Choroid plexus epithelial cell (primary cell): ENCODE measurements at regions not wholly inside any gene's neighbourhood (a gene's known extent, or its start where the extent isn't known, plus 50 kb on each side); places are given as distances from the start of the nearest gene placed in this dataset.

Experiments used
- DNase-seq: peaks from one replicate; pipeline ENCODE4 v3.0.0-alpha.2; 2010; ENCODE audit warnings: low read depth
- H3K4me3 ChIP-seq: 2 replicates; pipeline ENCODE4 v1.5.1; 2011; ENCODE audit warnings: low read depth, mild to moderate bottlenecking, control low read depth, low read length, moderate library complexity
- CTCF ChIP-seq: conservative IDR thresholded peaks from 2 replicates; pipeline ENCODE4 v1.5.1; 2011; ENCODE audit warnings: low read depth, mild to moderate bottlenecking, control low read depth, inconsistent platforms, low read length, moderate library complexity

- no peak for TF ChIP-seq CTCF
- DNase-seq: no peak
- H3K4me3 ChIP-seq: no peak overlapping the region
Measured at GRCh38 chr20:39277185-39277584, 315.0 kb downstream of the DHX35 start.

- no peak for TF ChIP-seq CTCF
- no peak for DNase-seq
- H3K4me3 ChIP-seq: no peak overlapping the region
Measured at GRCh38 chr20:39270837-39271604, 308.9 kb downstream of the DHX35 start.

- no peak for TF ChIP-seq CTCF
- H3K4me3 ChIP-seq: no peak overlapping the region
- no peak for DNase-seq
Measured at GRCh38 chr20:39269493-39270217, 307.5 kb downstream of the DHX35 start.

GRCh38 chr20:39268981-39269461 lies 306.9 kb downstream of the DHX35 start:
- peak; percentile 92 for TF ChIP-seq CTCF
- H3K4me3 ChIP-seq: no peak overlapping the region
- peak; percentile 52 for DNase-seq

GRCh38 chr20:39268491-39268951 lies 306.4 kb downstream of the DHX35 start:
- no peak for TF ChIP-seq CTCF
- DNase-seq: no peak
- H3K4me3 ChIP-seq: no peak overlapping the region

GRCh38 chr20:39266989-39267388 lies 304.8 kb downstream of the DHX35 start:
- TF ChIP-seq CTCF: no peak
- H3K4me3 ChIP-seq: no peak overlapping the region
- no peak for DNase-seq
